ENCODE measurements at regions not wholly inside any gene's neighbourhood (a gene's known extent, or its start where the extent isn't known, plus 50 kb on each side); places are given as distances from the start of the nearest gene placed in this dataset.

DNA sequence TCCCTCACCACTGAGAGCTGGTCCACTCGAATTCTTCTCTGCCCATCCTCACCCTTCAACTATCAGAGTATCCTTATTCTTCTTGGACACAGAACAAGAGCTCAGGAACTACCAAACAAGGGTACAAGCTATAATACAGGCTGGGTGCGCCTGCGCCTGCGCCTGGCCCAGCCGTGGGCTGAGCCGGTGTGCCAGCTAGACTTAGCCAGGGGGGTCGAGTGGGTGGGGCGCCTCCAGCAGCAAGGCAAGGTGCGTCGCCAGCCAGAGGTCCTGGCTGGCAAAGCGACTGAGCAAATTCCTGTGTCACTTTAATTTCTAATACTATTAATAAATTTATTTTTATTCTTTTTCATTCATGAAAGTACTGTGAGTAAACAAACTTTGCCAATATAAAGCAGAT lies 1072.6 kb upstream of the PIK3C3 start:
- DNase-seq (ENCODE audit: low read depth), result no peak

DNA sequence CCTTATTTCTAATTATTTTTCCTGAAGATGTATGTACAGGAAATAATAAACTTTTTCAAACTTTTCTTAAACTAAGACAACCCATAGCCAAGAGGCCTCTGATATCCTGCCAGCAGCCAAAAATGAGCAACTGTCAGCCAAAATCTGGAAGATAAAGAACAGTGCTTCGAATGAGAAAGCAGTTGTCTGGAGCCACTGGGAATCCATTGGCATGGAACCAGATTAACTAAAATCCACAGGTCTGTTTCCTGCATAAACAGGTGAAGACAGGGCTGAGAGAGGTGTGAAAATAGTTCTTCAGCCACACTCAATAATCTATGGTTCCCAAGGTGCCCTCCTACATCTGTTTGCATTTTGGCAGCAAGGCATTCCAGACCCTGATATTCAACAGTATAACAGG lies 1076.7 kb upstream of the PIK3C3 start:
- no peak for DNase-seq (ENCODE audit: low read depth)

DNA sequence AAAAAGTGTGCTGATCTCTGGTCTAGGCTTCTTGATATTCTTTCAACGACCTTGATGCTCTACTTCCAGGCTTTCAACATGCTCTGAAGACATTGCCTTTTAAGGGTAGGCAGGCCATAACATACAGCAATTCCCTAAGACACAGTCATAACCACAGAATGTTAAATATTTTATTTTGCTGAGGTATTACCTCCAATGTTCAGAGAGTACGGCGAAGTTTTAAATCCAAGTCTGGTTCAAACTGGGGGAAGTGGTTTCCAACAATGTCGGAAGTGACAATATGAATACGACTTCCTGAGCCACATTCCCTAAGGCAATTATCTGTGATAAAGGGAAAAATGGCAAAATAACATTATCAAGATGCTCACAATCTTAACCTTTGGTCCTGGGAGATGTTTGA lies 1077.9 kb upstream of the PIK3C3 start:
- peak; percentile 81 for DNase-seq (ENCODE audit: low read depth)

DNA sequence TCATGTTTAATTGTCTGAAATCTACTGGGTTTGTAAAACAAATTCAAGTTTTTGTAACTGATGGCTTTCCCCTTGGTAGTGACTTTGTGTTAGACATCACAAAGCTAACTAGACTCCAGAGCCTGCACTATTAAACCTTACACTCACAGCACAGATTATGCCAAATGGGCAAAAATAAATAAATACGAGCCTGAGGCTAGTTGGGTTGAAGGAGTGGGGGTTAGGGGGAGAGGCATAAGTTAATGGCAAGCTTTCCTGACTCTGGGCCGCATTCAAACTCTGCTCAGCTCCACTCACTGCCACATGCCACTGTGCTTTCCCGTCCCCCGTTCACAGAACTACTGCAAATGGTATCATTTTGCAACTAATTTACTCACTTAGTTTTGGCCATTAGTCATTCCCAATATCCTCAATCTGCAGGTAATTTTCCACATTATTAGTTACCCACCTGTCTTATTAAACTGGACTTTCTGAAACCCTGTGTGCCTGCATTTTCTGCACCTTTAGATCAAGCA lies 1079.9 kb upstream of the PIK3C3 start:
- DNase-seq (ENCODE audit: low read depth), result no peak

DNA sequence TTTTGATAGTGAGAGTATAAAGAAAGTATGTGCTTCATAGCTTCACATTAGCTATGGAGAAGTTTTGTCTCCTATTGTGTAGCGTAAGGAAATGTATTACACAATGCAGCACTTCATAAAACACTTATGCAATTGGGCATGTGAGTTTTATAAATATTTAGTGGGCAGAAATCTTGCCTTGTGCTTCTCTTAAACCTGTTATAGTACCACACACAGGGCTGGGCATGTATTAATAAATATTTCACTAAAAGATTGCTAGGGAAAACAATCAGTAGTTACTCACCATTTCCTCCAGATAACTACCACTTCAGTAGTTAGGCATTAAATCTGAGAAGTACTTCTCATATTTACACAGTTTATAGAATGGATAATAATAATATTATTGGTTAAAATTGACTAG lies 1080.8 kb upstream of the PIK3C3 start:
- no peak for DNase-seq (ENCODE audit: low read depth)

DNA sequence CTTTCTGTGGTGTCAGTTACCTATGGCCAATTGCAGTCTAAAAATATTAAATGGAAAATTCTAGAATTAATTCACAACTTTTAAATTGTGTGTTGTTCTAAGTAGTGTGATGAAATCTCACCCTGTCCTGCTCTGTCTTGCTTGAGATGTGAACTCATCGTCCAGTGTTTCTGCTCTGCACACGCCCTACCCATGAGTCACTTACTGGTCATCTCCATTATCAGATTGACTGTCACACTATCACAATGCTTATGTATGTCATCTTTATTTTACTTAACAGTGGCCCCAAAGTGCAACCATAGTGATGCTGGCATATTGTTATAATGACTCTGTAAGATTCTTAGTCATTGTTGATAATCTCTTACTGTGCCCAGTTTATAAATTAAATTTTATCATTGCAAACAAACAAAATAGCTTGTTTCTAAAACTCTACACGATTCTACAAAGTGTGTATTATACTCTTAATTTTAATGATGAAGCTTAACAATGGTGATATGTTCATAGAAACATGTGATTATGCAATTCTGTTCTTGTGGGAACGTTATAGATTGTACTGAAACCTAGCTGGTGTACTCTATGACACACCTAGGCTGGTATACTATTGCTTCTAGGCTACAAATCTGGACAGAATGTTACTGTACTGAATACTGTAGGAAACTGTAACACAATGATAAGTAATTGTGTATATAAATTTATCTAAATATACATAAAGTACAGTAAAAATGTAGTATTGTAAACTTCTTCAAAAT lies 1086.8 kb upstream of the PIK3C3 start:
- DNase-seq (ENCODE audit: low read depth), result peak; percentile 86

DNA sequence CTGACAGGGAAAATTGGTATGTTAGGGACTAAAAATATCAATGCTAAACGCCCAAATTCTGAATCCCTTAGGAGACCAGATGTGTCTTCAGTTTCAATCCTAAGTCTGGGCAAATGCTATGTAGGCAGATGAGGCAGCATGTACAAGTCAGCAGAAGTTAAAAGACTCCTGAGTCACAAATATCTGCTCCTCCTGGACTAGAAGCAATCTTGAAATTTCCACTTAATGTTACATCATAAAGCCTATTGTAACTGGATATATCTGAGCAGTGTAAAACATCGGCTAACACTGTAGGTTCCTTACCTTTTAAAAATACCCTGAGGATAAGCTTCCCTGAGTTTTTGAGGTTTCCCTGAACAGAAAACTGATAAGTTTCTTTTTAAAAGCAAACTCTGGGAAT lies 1087.6 kb upstream of the PIK3C3 start:
- peak; percentile 63 for DNase-seq (ENCODE audit: low read depth)

DNA sequence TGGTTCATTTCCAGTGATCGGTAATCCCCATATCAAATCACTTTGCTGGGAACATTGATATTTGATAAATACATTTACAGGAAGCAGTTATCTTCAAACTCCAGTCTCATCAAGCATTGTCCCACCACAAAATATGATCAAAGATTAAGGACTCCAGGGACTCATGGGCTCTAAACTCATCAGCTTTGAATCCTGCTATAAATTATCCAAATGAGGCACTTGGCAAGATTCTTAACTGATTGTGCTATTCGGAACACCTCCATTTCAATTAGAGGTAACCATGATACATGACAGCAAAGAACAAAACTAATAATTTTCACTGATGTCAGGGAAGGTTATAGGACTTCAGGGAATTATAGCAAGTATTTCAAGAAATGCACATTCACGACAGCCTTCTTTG lies 1088.1 kb upstream of the PIK3C3 start:
- DNase-seq (ENCODE audit: low read depth), result no peak

DNA sequence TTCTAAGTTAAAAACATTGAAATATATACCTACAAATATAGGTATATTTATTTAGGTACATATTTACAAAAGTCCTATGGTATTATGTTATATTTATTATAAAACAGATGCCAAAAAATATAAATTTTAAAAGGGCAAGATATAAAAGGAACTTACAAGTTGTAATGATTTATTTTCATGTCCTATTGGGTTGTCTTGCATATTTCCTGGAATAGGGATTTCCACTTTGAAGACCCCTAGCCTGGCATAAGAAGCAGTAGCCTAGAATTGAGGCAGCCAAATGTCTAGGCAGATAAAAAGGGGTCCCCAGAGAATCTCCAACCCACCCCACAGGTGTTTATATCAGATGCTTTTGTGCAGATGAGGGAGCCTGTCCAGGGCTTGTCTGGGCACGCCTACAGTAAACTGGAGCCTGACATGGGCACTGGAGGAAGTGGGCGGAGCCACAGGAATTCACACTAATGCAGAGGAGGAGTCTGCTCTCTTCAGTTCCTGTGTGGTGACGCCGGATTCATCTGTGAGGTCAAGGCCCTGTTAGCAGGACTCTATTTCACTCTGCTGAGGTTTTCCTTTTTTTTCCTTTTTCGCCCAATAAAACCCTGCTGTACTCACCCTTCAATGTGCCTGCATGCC lies 1088.9 kb upstream of the PIK3C3 start:
- DNase-seq (ENCODE audit: low read depth), result peak; percentile 41

DNA sequence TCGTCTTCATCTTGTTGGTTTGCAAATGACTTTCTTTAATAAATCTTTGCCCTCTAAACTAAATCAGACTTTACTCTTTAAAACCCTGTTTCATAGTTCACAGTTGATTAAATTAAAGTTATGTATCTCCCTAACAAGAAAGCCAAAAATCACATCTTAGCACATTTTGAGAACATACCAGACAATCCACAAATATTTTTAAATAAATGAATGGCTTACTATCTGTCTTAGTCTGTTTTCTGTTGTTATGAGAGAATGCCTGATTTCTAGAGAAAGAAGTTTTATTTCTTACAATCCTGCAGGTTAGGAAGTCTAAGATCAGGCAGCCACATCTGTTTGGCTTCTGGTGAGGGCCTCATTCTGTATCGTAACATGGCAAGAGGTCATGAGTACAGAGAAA lies 1090.2 kb upstream of the PIK3C3 start:
- DNase-seq (ENCODE audit: low read depth), result no peak

DNA sequence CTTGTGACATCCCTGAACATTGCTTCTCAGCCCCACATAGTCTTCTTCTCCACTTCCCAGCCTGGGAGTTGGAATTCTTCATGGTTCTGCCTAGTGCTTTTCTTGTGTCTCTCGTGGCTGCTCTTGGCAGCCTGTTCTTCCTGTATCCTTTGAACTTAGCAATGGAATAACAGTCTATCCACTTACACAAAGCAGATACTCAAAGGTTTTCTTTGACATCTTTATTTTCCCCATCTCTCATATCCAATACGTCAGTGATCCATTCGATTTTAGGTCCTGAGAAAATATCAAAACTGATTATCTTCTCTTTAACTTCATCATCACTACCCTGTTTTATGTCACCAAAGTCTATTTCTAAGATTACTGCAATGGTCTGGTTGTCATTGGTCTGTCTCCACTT lies 1091.2 kb upstream of the PIK3C3 start:
- no peak for DNase-seq (ENCODE audit: low read depth)

DNA sequence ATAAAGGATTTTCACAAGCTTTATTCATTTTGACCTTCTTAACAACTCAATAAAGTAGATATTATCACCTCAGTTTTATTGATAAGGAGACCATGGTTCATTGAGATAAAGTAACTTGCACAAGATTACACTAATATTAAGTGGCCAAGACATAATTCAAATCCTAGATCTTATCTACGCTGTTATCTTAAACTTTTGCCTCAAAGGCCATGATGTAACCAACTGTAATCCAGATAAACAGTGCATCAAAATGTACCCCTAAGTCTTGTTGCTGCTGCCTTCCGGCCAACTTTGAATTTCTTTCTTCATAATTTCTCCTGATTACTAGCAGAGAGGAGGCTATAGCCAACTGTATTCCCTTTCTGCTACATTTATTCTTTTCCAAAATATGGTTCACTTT lies 1094.8 kb upstream of the PIK3C3 start:
- no peak for DNase-seq (ENCODE audit: low read depth)

DNA sequence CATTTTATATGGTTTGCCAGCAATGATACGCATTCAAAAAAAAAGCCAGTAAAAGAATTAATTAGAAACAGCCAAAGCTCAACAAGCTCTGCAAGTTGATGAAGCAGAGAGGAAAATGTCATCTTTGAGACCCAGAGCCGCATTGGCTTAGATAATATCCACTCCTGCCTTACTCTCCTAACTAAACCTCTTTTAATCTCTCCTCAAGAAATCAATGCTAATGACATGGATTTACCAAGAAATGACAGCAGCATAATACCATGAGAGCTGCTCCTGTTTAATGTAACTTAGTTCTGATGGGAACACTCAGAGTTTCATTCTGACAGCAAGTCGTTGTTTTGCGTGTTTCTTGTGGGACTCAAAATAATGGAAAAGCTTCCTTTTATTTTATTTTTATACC lies 1099.4 kb upstream of the PIK3C3 start:
- DNase-seq (ENCODE audit: low read depth), result no peak

DNA sequence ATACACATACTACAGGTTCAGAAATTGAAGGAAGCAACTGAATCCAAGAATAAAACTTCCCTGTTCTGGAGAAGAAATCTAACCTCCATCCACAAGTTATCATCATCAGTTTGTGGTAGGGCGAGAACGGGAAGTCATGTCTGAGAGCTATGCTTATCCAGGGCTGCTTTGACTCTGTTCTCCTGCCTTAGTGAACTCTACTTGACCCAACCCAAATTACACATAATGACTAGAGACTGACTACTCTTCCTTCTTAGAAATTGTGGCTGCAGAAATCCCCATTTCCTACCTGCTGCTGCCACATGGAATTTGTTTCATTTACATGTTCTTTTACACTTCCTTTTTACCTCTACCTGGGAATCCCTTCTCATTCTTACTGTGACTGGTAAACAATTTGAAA lies 1102.6 kb upstream of the PIK3C3 start:
- DNase-seq (ENCODE audit: low read depth), result no peak

DNA sequence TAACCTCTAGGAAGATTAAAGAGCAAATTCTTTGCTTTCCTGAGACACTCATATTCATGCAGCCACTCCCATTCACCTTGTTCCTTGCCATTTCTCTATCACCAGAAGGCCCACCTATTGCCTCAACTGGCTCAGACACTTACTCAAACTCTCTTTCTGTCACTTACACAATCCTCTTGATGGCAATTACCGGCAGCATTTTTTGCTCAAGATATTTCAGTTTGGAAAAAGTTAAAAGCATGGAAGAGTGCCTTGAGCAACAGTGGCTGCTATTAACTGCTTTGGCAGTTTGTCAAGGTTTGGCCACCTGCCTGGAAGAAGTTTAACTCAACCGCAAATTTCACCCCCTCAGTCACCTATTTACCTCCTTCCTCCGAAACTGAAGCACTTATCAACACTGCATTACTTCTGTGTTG lies 1104.0 kb upstream of the PIK3C3 start:
- DNase-seq (ENCODE audit: low read depth), result peak; percentile 33

DNA sequence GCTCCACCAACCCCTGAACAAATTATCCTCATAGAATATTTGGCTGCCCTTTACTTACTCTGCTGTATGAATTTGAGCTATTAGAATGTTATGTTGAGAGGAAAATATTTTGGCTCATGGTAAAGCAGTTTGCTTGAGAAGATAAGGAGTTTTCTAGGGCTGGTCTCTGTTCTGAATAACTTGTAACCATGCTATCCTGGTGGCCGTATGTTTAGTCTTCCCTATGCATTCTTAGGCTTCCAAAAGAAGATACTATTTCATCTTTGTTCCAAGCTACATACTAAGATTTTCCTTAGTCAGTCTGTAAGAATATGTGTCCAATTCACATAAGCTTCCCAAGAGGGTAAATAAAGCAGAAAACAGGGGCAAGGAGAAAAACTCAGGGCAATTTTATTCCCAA lies 1105.1 kb upstream of the PIK3C3 start:
- DNase-seq (ENCODE audit: low read depth), result no peak

DNA sequence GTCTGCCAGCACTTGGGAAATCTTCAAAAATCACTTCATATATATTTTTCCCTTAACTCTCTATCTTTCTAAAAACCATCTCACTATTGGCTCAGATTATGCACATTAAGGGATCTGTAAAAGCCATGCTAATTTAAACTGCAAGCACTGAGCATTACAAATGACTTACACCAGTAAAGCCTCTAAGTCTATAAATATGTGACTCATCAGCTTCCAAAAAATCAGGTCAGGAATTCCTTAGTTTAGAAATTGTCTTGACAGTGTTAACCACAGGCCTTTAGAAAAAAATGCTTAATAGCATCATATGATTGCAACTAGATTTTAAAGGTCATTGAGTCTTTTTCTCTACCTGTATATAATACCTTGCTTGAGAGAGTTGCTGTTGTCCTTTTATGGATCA lies 1113.6 kb upstream of the PIK3C3 start:
- peak; percentile 39 for DNase-seq (ENCODE audit: low read depth)

DNA sequence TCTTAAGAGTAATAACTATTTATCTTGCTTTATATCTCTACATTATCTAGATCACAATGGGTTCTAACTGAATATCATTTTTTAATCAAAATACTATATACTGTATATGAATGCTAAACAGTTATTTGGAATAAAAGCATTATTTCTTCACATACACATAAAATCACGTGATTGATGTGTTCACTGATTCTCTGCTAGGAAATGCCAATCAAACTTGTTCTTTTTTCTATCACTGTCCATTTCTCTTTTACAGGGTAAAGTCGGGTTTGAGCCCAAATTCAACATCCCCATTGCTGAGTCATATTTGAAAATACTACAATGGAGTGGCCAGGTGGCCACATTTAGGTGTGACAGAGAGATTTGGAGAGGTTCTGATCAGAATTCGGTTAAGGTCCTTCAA lies 1114.0 kb upstream of the PIK3C3 start:
- no peak for DNase-seq (ENCODE audit: low read depth)

DNA sequence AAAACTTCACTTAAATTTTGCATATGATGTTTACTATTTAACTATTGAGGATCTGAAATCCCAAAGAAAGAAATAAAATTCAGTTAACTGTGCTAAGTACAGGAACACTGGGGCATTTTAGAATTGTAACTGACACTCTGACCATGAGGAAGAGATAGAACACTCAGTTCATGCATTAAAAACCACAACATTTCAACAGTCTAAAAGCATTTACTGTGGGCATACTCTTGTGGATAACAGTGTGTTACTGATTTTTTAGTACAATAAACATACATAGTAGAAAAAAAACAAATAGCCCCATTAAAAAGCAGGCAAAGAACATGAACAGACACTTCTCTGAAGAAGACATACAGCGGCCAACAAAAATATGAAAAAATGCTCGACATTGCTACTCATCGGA lies 1122.7 kb upstream of the PIK3C3 start:
- DNase-seq (ENCODE audit: low read depth), result no peak

DNA sequence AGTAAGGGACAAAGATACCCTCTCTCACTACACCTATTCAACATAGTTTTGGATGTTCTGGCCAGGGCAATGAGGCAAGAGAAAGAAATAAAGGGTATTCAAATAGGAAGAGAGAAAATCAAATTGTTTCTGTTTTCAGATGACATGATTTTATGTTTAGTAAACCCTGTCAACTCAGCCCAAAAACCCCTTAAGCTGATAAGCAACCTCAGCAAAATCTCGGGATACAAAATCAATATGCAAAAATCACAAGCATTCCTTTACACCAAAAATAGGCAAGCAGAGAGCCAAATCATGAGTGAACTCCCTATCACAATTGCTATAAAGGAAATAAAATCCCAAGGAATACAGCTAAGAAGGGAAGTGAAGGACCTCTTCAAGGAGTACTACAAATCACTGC lies 1130.7 kb upstream of the PIK3C3 start:
- no peak for DNase-seq (ENCODE audit: low read depth)

DNA sequence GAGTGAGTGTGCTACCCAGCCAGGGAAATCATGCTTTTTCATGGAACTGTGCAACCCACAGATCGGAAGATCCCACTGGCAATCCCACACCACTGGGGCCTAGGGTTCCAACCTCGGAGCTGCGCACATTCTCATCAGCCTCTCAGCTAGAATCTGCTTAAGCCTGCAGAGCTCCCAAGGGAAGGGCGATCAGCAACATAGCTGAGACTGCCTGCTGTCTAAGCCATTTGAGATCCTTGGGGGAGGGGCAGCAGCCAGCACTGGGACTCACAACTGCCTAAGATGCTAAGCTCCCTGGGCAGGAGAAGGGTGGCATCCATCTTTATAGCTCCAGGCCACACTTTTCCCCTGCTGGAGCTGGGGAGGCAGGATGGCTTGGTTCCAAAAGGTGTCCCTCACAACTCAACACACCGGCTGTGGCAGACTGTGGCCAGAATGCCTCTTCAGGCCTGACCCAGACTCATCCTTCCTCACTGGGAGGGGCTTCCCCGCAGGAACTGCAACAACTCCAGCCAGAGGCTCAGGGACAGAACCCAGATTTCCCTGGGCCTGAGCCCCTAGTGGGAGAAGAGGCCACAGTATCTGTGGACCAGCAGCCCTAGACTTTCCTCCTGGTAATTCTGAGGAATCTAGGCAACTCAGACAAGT lies 1133.3 kb upstream of the PIK3C3 start:
- DNase-seq (ENCODE audit: low read depth), result no peak

DNA sequence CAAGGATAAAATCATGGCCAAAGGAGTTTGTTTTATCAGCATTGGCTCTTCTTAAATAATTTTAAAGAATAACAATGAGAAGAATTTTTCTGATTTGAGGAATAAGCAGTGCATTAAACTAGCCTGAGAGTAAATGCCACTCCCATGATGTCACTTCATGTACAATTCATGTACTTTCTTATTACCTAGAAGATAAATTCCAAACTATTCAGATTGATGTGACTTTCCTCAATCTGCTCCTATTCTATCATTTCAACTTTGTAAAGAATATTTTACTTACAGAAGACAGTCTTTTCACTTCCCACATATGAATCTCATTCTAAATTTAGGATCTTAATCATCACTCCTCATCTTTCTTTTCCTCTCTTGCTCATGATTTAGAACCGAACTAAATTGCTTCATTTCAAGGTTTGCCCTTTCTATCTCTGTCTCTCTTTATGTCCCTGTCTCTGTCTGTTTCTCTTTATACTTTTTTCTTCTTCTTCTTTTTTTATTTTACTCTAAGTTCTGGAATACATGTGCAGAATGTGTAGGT lies 1142.0 kb upstream of the PIK3C3 start:
- DNase-seq (ENCODE audit: low read depth), result no peak

DNA sequence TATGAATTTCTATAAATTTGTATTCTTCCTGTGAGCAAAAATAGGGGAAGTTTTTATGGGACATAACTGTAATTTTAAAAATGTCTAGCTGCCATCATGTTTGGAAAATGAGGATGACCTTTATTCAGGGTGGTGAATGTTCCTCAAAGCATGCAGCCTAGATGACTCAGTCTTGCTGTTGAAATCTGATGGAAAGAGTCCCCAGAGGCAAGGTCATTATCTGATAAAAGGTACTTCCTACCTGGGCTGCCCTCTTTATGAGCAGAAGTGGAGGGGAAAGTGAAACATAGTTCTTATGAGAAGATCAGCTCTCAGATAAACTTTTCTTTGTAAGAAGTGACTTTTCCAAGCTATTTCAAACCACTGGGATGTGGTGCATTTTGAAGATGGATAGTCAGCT lies 1144.7 kb upstream of the PIK3C3 start:
- DNase-seq (ENCODE audit: low read depth), result peak; percentile 0

All from RPMI7951 (cell line).